Activated T-cell treated with anti-CD3 and anti-CD28 coated beads, Interleukin-2, amount 50 U/mL, for 4 hours (primary cell): ENCODE measurements at regions not wholly inside any gene's neighbourhood (a gene's known extent, or its start where the extent isn't known, plus 50 kb on each side); places are given as distances from the start of the nearest gene placed in this dataset.

Experiments used
- ATAC-seq, 2 donors: fragments of 200-7000 bp; cut with Tn5 transposase; one replicate each; pipeline ENCODE4 v1.10.0; 2021
- DNase-seq: peaks from one replicate; pipeline ENCODE4 v3.0.0-alpha.2; 2020
- H3K27me3 Mint-ChIP-seq: one replicate; pipeline ENCODE4 v1.8.0; 2021; ENCODE audit warnings: low read depth, mixed read lengths
- H3K36me3 Mint-ChIP-seq: one replicate; pipeline ENCODE4 v1.8.0; 2022; ENCODE audit warnings: mixed read lengths; ENCODE audit not compliant: insufficient read depth
- H3K4me1 Mint-ChIP-seq: one replicate; pipeline ENCODE4 v1.8.0; 2021; ENCODE audit warnings: low read depth, mixed read lengths
- H3K4me3 Mint-ChIP-seq: one replicate; pipeline ENCODE4 v1.8.0; 2021; ENCODE audit warnings: mild to moderate bottlenecking, moderate library complexity, mixed read lengths
- H3K9me3 Mint-ChIP-seq: one replicate; pipeline ENCODE4 v1.8.0; 2021; ENCODE audit warnings: mixed read lengths

GRCh38 chr6:164855281-164855680 lies 454.1 kb downstream of the C6orf118 start:
- Mint-ChIP-seq H3K4me3 (no peak overlapping the region), H3K36me3 (no peaks in the 10 kb centered on the region), H3K27me3 (no peaks in the 10 kb centered on the region), H3K9me3 (peaks cover 4% of the 10 kb centered on the region), H3K4me1 (no peaks in the 10 kb centered on the region)
- DNase-seq (no peak), ATAC-seq (no peak)

- Mint-ChIP-seq H3K4me3 (no peak overlapping the region), H3K27me3 (no peaks in the 10 kb centered on the region), H3K36me3 (no peaks in the 10 kb centered on the region), H3K9me3 (peaks cover 4% of the 10 kb centered on the region), H3K4me1 (no peaks in the 10 kb centered on the region)
- DNase-seq (no peak), ATAC-seq (no peak)
Observed at GRCh38 chr6:164854526-164854925, 454.9 kb downstream of the C6orf118 start.

GRCh38 chr6:164845773-164846172 lies 463.6 kb downstream of the C6orf118 start:
- Mint-ChIP-seq H3K4me1 (no peaks in the 10 kb centered on the region), H3K36me3 (no peaks in the 10 kb centered on the region)

GRCh38 chr6:164842085-164842484 lies 467.3 kb downstream of the C6orf118 start:
- no peaks in the 10 kb centered on the region for H3K36me3 Mint-ChIP-seq
- H3K4me1 Mint-ChIP-seq, result no peaks in the 10 kb centered on the region
- no peaks in the 10 kb centered on the region for H3K27me3 Mint-ChIP-seq
- H3K9me3 Mint-ChIP-seq, result peaks cover 7% of the 10 kb centered on the region
- ATAC-seq, result no peak
- H3K4me3 Mint-ChIP-seq, result no peak overlapping the region
- no peak for DNase-seq

More at GRCh38 chr6:164845773-164846172, 463.6 kb downstream of the C6orf118 start:
- H3K9me3 Mint-ChIP-seq, result peaks cover 14% of the 10 kb centered on the region
- no peak for ATAC-seq
- no peak overlapping the region for H3K4me3 Mint-ChIP-seq
- peaks cover 2% of the 10 kb centered on the region for H3K27me3 Mint-ChIP-seq
- DNase-seq, result no peak

GRCh38 chr6:164838068-164838615 lies 471.3 kb downstream of the C6orf118 start:
- Mint-ChIP-seq H3K36me3 (no peaks in the 10 kb centered on the region), H3K9me3 (peaks cover 9% of the 10 kb centered on the region), H3K27me3 (no peaks in the 10 kb centered on the region), H3K4me1 (no peaks in the 10 kb centered on the region), H3K4me3 (no peak overlapping the region)
- ATAC-seq (no peak), DNase-seq (no peak)

- H3K36me3 Mint-ChIP-seq, result no peaks in the 10 kb centered on the region
- no peaks in the 10 kb centered on the region for H3K27me3 Mint-ChIP-seq
- ATAC-seq (no peak), DNase-seq (no peak)
- no peak overlapping the region for H3K4me3 Mint-ChIP-seq
- H3K9me3 Mint-ChIP-seq, result peaks cover 14% of the 10 kb centered on the region
- H3K4me1 Mint-ChIP-seq, result no peaks in the 10 kb centered on the region
Observed at GRCh38 chr6:164836486-164836885, 472.9 kb downstream of the C6orf118 start.

- DNase-seq (no peak), ATAC-seq (no peak)
- Mint-ChIP-seq H3K36me3 (no peaks in the 10 kb centered on the region), H3K4me3 (no peak overlapping the region), H3K9me3 (peaks cover 17% of the 10 kb centered on the region), H3K27me3 (no peaks in the 10 kb centered on the region), H3K4me1 (no peaks in the 10 kb centered on the region)
Observed at GRCh38 chr6:164832410-164832809, 477.0 kb downstream of the C6orf118 start.

- DNase-seq, result no peak
- Mint-ChIP-seq H3K9me3 (peaks cover 7% of the 10 kb centered on the region), H3K4me1 (no peaks in the 10 kb centered on the region), H3K27me3 (no peaks in the 10 kb centered on the region), H3K4me3 (no peak overlapping the region), H3K36me3 (no peaks in the 10 kb centered on the region)
- no peak for ATAC-seq
Observed at GRCh38 chr6:164827537-164827936, 481.9 kb downstream of the C6orf118 start.

GRCh38 chr6:164826831-164827468 lies 482.5 kb downstream of the C6orf118 start:
- no peaks in the 10 kb centered on the region for H3K27me3 Mint-ChIP-seq
- no peaks in the 10 kb centered on the region for H3K36me3 Mint-ChIP-seq
- peaks cover 9% of the 10 kb centered on the region for H3K9me3 Mint-ChIP-seq
- H3K4me1 Mint-ChIP-seq, result no peaks in the 10 kb centered on the region
- no peak for DNase-seq
- no peak overlapping the region for H3K4me3 Mint-ChIP-seq
- no peak for ATAC-seq

GRCh38 chr6:164825386-164825785 lies 484.0 kb downstream of the C6orf118 start:
- no peak for ATAC-seq
- H3K27me3 Mint-ChIP-seq, result no peaks in the 10 kb centered on the region
- no peaks in the 10 kb centered on the region for H3K36me3 Mint-ChIP-seq
- H3K4me3 Mint-ChIP-seq, result no peak overlapping the region
- peaks cover 15% of the 10 kb centered on the region for H3K9me3 Mint-ChIP-seq
- no peaks in the 10 kb centered on the region for H3K4me1 Mint-ChIP-seq
- no peak for DNase-seq

GRCh38 chr6:164817662-164818061 lies 491.7 kb downstream of the C6orf118 start:
- H3K36me3 Mint-ChIP-seq, result no peaks in the 10 kb centered on the region
- H3K4me3 Mint-ChIP-seq, result no peak overlapping the region
- H3K9me3 Mint-ChIP-seq, result peaks cover 22% of the 10 kb centered on the region
- DNase-seq (no peak), ATAC-seq (no peak)
- H3K4me1 Mint-ChIP-seq, result no peaks in the 10 kb centered on the region
- H3K27me3 Mint-ChIP-seq, result no peaks in the 10 kb centered on the region

GRCh38 chr6:164812706-164813105 lies 496.7 kb downstream of the C6orf118 start:
- DNase-seq, result no peak
- no peaks in the 10 kb centered on the region for H3K27me3 Mint-ChIP-seq

GRCh38 chr6:164807125-164807524 lies 502.3 kb downstream of the C6orf118 start:
- ATAC-seq (no peak), DNase-seq (no peak)
- no peaks in the 10 kb centered on the region for H3K27me3 Mint-ChIP-seq
- H3K36me3 Mint-ChIP-seq, result peaks cover 2% of the 10 kb centered on the region
- no peaks in the 10 kb centered on the region for H3K4me1 Mint-ChIP-seq
- H3K4me3 Mint-ChIP-seq, result no peak overlapping the region
- peaks cover 26% of the 10 kb centered on the region for H3K9me3 Mint-ChIP-seq

More at GRCh38 chr6:164812706-164813105, 496.7 kb downstream of the C6orf118 start:
- ATAC-seq, result no peak
- Mint-ChIP-seq H3K4me3 (no peak overlapping the region), H3K4me1 (no peaks in the 10 kb centered on the region), H3K36me3 (no peaks in the 10 kb centered on the region), H3K9me3 (peaks cover 15% of the 10 kb centered on the region)

GRCh38 chr6:164795056-164795815 lies 514.2 kb downstream of the C6orf118 start:
- Mint-ChIP-seq H3K27me3 (no peaks in the 10 kb centered on the region), H3K4me1 (no peaks in the 10 kb centered on the region), H3K4me3 (no peak overlapping the region), H3K36me3 (no peaks in the 10 kb centered on the region), H3K9me3 (peaks cover 15% of the 10 kb centered on the region)
- no peak for ATAC-seq
- no peak for DNase-seq

- Mint-ChIP-seq H3K36me3 (no peaks in the 10 kb centered on the region), H3K27me3 (no peaks in the 10 kb centered on the region), H3K4me1 (no peaks in the 10 kb centered on the region), H3K4me3 (no peak overlapping the region), H3K9me3 (peaks cover 15% of the 10 kb centered on the region)
- no peak for ATAC-seq
- DNase-seq, result no peak
Observed at GRCh38 chr6:164792666-164793065, 516.7 kb downstream of the C6orf118 start.
